MM.1S (cell line): ENCODE measurements at regions not wholly inside any gene's neighbourhood (a gene's known extent, or its start where the extent isn't known, plus 50 kb on each side); places are given as distances from the start of the nearest gene placed in this dataset.

Experiments used
- CTCF ChIP-seq: fragments of 300-600 bp; sonication (generic); IDR thresholded peaks from 2 replicates; pipeline ENCODE4 v1.5.1; 2016; ENCODE audit warnings: antibody characterized with exemption, low read length, mixed read lengths
- EZH2phosphoT487 ChIP-seq: fragments of 300-600 bp; sonication (generic); IDR thresholded peaks from 2 replicates; pipeline ENCODE4 v1.6.1; 2018; ENCODE audit warnings: antibody characterized with exemption, low read length

GRCh38 chr4:136748773-136749172 lies 783.5 kb downstream of the PCDH18 start:
- TF ChIP-seq CTCF, result no peak
- no peak for TF ChIP-seq EZH2phosphoT487
